ENCODE measurements at regions not wholly inside any gene's neighbourhood (a gene's known extent, or its start where the extent isn't known, plus 50 kb on each side); places are given as distances from the start of the nearest gene placed in this dataset.

GRCh38 chr7:20064974-20065862 lies 152.0 kb downstream of the MACC1 start:
- Histone ChIP-seq H3K27ac (no peak overlapping the region), H3K4me3 (no peak overlapping the region), H3K9me3 (peaks cover 0 to 18% of the 10 kb centered on the region in 2 donors), H3K36me3 (no peaks in the 10 kb centered on the region), H3K4me1 (no peaks in the 10 kb centered on the region), H3K27me3 (no peaks in the 10 kb centered on the region)
- intact Hi-C loops (cut with DNase I) = no loop called here
- DNase-seq = peak in 3 of 4 donors; percentile 35 to 79 (median 64)
- peak; percentile 41 for ATAC-seq
- TF ChIP-seq CTCF (IDR thresholded peaks at IDR 0.05) = no peak

- peaks cover 0 to 18% of the 10 kb centered on the region in 2 donors for H3K9me3 ChIP-seq
- no peak for DNase-seq
- no peak for ATAC-seq
- no peaks in the 10 kb centered on the region for H3K4me1 ChIP-seq
- no peaks in the 10 kb centered on the region for H3K36me3 ChIP-seq
- no peak for TF ChIP-seq CTCF (IDR thresholded peaks at IDR 0.05)
- H3K27ac ChIP-seq = no peak overlapping the region
- no peaks in the 10 kb centered on the region for H3K27me3 ChIP-seq
- H3K4me3 ChIP-seq = no peak overlapping the region
- intact Hi-C loops (cut with DNase I) = no loop called here
Observed at GRCh38 chr7:20064181-20064970, 152.8 kb downstream of the MACC1 start.

GRCh38 chr7:20063644-20064043 lies 153.5 kb downstream of the MACC1 start:
- Histone ChIP-seq H3K27me3 (no peaks in the 10 kb centered on the region), H3K36me3 (no peaks in the 10 kb centered on the region), H3K4me3 (no peak overlapping the region), H3K4me1 (no peaks in the 10 kb centered on the region), H3K27ac (no peak overlapping the region), H3K9me3 (peaks cover 0 to 18% of the 10 kb centered on the region in 2 donors)
- DNase-seq (no peak), ATAC-seq (no peak)
- intact Hi-C loops (cut with DNase I) = no loop called here
- TF ChIP-seq CTCF (IDR thresholded peaks at IDR 0.05) = no peak

GRCh38 chr7:20062932-20063331 lies 154.3 kb downstream of the MACC1 start:
- DNase-seq = no peak
- no peaks in the 10 kb centered on the region for H3K27me3 ChIP-seq
- no peak for ATAC-seq
- intact Hi-C loops (cut with DNase I) = no loop called here
- H3K36me3 ChIP-seq = no peaks in the 10 kb centered on the region
- no peak overlapping the region for H3K4me3 ChIP-seq
- H3K4me1 ChIP-seq = no peaks in the 10 kb centered on the region
- no peak overlapping the region for H3K27ac ChIP-seq
- H3K9me3 ChIP-seq = peaks cover 0 to 15% of the 10 kb centered on the region in 2 donors
- no peak for TF ChIP-seq CTCF (IDR thresholded peaks at IDR 0.05)

All from left lung (tissue), 4 donors.